ENCODE measurements at regions not wholly inside any gene's neighbourhood (a gene's known extent, or its start where the extent isn't known, plus 50 kb on each side); places are given as distances from the start of the nearest gene placed in this dataset.
A peak's percentile ranks its signal among the peaks of the same experiment; 100 is the strongest.

GRCh38 chr11:70650075-70650909 is 252.0 kb downstream of the CTTN start (continued):
- TF ChIP-seq ZNF142 (CRISPR knock-in tag; IDR thresholded peaks at IDR 0.05) (peak; percentile 98), SAFB2 (CRISPR knock-in tag; IDR thresholded peaks at IDR 0.05; ENCODE audit: borderline replicate concordance, low read depth) (peak; percentile 93), YEATS4 (CRISPR knock-in tag; IDR thresholded peaks at IDR 0.05; ENCODE audit: borderline replicate concordance) (peak; percentile 92), SP140L (CRISPR knock-in tag; IDR thresholded peaks at IDR 0.05; ENCODE audit: borderline replicate concordance) (peak; percentile 100), KAT8 (CRISPR knock-in tag; IDR thresholded peaks at IDR 0.05) (peak; percentile 91), NFIB (CRISPR knock-in tag; IDR thresholded peaks at IDR 0.05; ENCODE audit: borderline replicate concordance) (no peak), MAX (IDR thresholded peaks at IDR 0.05) (peak; percentile 65), ZNF530 (CRISPR knock-in tag; IDR thresholded peaks at IDR 0.05; ENCODE audit: low read depth) (peak; percentile 98), ZNF552 (CRISPR knock-in tag; IDR thresholded peaks at IDR 0.05; ENCODE audit: borderline replicate concordance) (peak; percentile 98), ZNF614 (CRISPR knock-in tag; IDR thresholded peaks at IDR 0.05; ENCODE audit: borderline replicate concordance) (peak; percentile 98), XRCC5 (optimal IDR thresholded peaks at IDR 0.05; ENCODE audit: low read length) (peak; percentile 82), BRD4 (CRISPR knock-in tag; IDR thresholded peaks at IDR 0.05) (0 out of 2 replicates have a peak, but pooled peaks have one; percentile 60), SP2 (CRISPR knock-in tag; IDR thresholded peaks at IDR 0.05) (peak; percentile 73), ZNF253 (CRISPR knock-in tag; IDR thresholded peaks at IDR 0.05; ENCODE audit: borderline replicate concordance) (peak; percentile 95), CBFB (CRISPR knock-in tag; IDR thresholded peaks at IDR 0.05) (peak; percentile 88), TARDBP (CRISPR knock-in tag; IDR thresholded peaks at IDR 0.05) (peak; percentile 70; the same call in 1 of the 2 replicates), HMGA1 (CRISPR knock-in tag; conservative IDR thresholded peaks at IDR 0.05) (no peak), GABPB1 (CRISPR knock-in tag; IDR thresholded peaks at IDR 0.05) (peak; percentile 64; the same call in 1 of the 2 replicates), FOXJ3 (CRISPR knock-in tag; IDR thresholded peaks at IDR 0.05; ENCODE audit: borderline replicate concordance) (0 out of 2 replicates have a peak, but pooled peaks have one; percentile 40), GZF1 (CRISPR knock-in tag; IDR thresholded peaks at IDR 0.05) (peak; percentile 97)
- TF ChIP-seq, protein P1, sequence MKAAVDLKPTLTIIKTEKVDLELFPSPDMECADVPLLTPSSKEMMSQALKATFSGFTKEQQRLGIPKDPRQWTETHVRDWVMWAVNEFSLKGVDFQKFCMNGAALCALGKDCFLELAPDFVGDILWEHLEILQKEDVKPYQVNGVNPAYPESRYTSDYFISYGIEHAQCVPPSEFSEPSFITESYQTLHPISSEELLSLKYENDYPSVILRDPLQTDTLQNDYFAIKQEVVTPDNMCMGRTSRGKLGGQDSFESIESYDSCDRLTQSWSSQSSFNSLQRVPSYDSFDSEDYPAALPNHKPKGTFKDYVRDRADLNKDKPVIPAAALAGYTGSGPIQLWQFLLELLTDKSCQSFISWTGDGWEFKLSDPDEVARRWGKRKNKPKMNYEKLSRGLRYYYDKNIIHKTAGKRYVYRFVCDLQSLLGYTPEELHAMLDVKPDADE (CRISPR knock-in tag; IDR thresholded peaks at IDR 0.05): peak; percentile 99
